Activated CD8-positive, alpha-beta memory T cell treated with anti-CD3 and anti-CD28 coated beads, Interleukin-2, amount 10 ng/mL, durations not matched to agents 7 days and 5 days (primary cell): ENCODE measurements at regions not wholly inside any gene's neighbourhood (a gene's known extent, or its start where the extent isn't known, plus 50 kb on each side); places are given as distances from the start of the nearest gene placed in this dataset.
"Not testable (repeated sequence)": the region's sequence is repeated elsewhere in the genome, so short reads cannot be mapped to it uniquely, and the experiment has no call there.

ENCODE experiments used
- ATAC-seq: fragments of 150-1000 bp; cut with Tn5 transposase; one replicate; pipeline ENCODE4 v1.10.0; 2021; ENCODE audit warnings: moderate library complexity
- CTCF ChIA-PET: fragments of 350-600 bp; sonication (Branson Sonifier 250); formaldehyde crosslinking; loops from one replicate; lab custom pipeline; 2021; ENCODE audit warnings: antibody characterized with exemption; lab: Charles Lee
- DNase-seq: peaks from one replicate; pipeline ENCODE4 v3.0.0-alpha.2; 2020
- H3K27ac Mint-ChIP-seq: one replicate; pipeline ENCODE4 v1.8.0; 2021; ENCODE audit warnings: mild to moderate bottlenecking, mixed read lengths
- H3K27me3 Mint-ChIP-seq: one replicate; pipeline ENCODE4 v1.8.0; 2021; ENCODE audit warnings: mixed read lengths
- H3K36me3 Mint-ChIP-seq: one replicate; pipeline ENCODE4 v1.8.0; 2021; ENCODE audit warnings: mild to moderate bottlenecking, mixed read lengths
- H3K4me1 Mint-ChIP-seq: one replicate; pipeline ENCODE4 v1.8.0; 2021; ENCODE audit warnings: mixed read lengths
- H3K4me3 Mint-ChIP-seq: one replicate; pipeline ENCODE4 v1.8.0; 2021; ENCODE audit warnings: mild to moderate bottlenecking, moderate library complexity, mixed read lengths
- H3K9me3 Mint-ChIP-seq: one replicate; pipeline ENCODE4 v1.8.0; 2022; ENCODE audit warnings: low read depth, mixed read lengths

- no peaks in the 10 kb centered on the region for H3K27me3 Mint-ChIP-seq
- peaks cover 8% of the 10 kb centered on the region for H3K9me3 Mint-ChIP-seq
- no peak overlapping the region for H3K4me3 Mint-ChIP-seq
- no peak overlapping the region for H3K27ac Mint-ChIP-seq
- no peaks in the 10 kb centered on the region for H3K36me3 Mint-ChIP-seq
- CTCF ChIA-PET, result no interaction called here
- DNase-seq, result no peak
- no peak for ATAC-seq
- H3K4me1 Mint-ChIP-seq, result no peaks in the 10 kb centered on the region
These were observed 389.2 kb upstream of the TENM3 start for GRCh38 chr4:181853881-181854511.

GRCh38 chr4:181855307-181855706 lies 387.9 kb upstream of the TENM3 start:
- H3K4me3 Mint-ChIP-seq, result no peak overlapping the region
- H3K9me3 Mint-ChIP-seq, result peaks cover 8% of the 10 kb centered on the region
- ATAC-seq, result no peak
- CTCF ChIA-PET, result no interaction called here
- no peaks in the 10 kb centered on the region for H3K27me3 Mint-ChIP-seq
- H3K27ac Mint-ChIP-seq, result no peak overlapping the region
- no peaks in the 10 kb centered on the region for H3K36me3 Mint-ChIP-seq
- DNase-seq, result no peak
- H3K4me1 Mint-ChIP-seq, result no peaks in the 10 kb centered on the region

DNA sequence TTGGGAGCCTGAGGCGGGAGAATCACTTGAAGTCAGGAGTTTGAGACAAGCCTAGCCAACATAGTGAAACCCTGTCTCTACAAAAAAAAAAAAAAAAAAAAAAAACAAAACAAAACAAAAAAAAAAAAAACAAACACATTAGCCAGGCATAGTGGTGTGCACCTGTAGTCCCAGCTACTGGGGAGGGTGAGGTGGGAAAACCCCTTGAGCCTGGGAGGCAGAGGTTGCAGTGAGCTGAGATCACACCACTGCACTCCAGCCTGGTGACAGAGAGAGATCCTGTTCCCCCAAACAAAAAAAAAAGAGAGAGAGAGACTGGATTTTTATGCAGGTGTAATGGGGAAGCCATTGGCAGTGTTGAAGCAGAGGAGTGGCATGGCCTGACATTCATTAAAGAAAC lies 385.7 kb upstream of the TENM3 start:
- H3K9me3 Mint-ChIP-seq, H3K27ac Mint-ChIP-seq, CTCF ChIA-PET, H3K4me3 Mint-ChIP-seq, ATAC-seq, H3K4me1 Mint-ChIP-seq, DNase-seq, H3K36me3 Mint-ChIP-seq, H3K27me3 Mint-ChIP-seq: not testable (repeated sequence)

DNA sequence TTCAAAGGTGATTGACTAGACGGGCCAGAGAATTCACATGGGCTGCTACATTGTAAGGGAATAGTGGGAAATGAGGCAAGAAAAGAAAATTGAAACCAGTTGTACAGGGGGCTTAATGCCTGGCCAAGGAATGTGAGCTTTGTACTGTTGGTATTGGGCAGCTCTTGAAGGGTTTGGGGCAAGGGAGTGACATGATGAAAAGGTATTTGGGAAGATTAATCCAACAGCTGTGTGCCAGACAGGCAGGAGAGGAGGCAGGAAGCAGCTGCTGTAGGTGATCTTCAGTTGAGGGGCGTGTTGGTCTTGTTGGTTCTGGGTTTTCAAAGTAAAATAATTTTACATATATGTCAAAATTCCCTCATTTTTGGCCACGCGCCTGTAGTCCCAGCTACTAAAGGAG lies 384.5 kb upstream of the TENM3 start:
- H3K4me3 Mint-ChIP-seq, result no peak overlapping the region
- CTCF ChIA-PET, result no interaction called here
- DNase-seq (no peak), ATAC-seq (no peak)
- H3K27me3 Mint-ChIP-seq, result no peaks in the 10 kb centered on the region
- peaks cover 4% of the 10 kb centered on the region for H3K9me3 Mint-ChIP-seq
- no peaks in the 10 kb centered on the region for H3K36me3 Mint-ChIP-seq
- no peak overlapping the region for H3K27ac Mint-ChIP-seq
- no peaks in the 10 kb centered on the region for H3K4me1 Mint-ChIP-seq

- DNase-seq (no peak), ATAC-seq (no peak)
- Mint-ChIP-seq H3K4me3 (no peak overlapping the region), H3K4me1 (no peaks in the 10 kb centered on the region), H3K27ac (no peak overlapping the region), H3K9me3 (peaks cover 8% of the 10 kb centered on the region), H3K27me3 (no peaks in the 10 kb centered on the region), H3K36me3 (no peaks in the 10 kb centered on the region)
- CTCF ChIA-PET, result no interaction called here
These were observed 383.8 kb upstream of the TENM3 start for GRCh38 chr4:181859439-181859838.

GRCh38 chr4:181860157-181860556 lies 383.0 kb upstream of the TENM3 start:
- no peak overlapping the region for H3K27ac Mint-ChIP-seq
- no peaks in the 10 kb centered on the region for H3K36me3 Mint-ChIP-seq
- DNase-seq (no peak), ATAC-seq (no peak)
- H3K4me3 Mint-ChIP-seq, result no peak overlapping the region
- H3K27me3 Mint-ChIP-seq, result no peaks in the 10 kb centered on the region
- H3K4me1 Mint-ChIP-seq, result no peaks in the 10 kb centered on the region
- peaks cover 9% of the 10 kb centered on the region for H3K9me3 Mint-ChIP-seq
- CTCF ChIA-PET, result no interaction called here

DNA sequence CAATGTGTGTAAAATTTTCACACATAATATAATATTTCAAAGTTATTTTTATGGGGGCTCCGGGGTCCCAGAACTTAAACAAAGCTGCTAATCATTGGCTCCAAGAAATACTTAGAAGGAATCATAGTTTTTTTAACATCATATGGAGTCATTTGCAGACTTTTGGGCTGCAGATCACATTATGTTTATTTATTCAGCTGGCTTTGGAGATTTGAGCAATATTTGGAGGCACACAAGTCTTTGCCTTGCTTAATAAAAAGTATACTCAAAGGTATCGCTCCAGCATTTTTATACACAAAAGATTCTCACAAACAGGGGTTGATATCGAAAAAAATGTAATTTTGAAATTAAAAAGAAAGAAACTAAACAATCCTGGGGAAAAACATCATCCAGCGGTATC lies 382.5 kb upstream of the TENM3 start:
- H3K27me3 Mint-ChIP-seq, result no peaks in the 10 kb centered on the region
- CTCF ChIA-PET, result no interaction called here
- ATAC-seq, result no peak

DNA sequence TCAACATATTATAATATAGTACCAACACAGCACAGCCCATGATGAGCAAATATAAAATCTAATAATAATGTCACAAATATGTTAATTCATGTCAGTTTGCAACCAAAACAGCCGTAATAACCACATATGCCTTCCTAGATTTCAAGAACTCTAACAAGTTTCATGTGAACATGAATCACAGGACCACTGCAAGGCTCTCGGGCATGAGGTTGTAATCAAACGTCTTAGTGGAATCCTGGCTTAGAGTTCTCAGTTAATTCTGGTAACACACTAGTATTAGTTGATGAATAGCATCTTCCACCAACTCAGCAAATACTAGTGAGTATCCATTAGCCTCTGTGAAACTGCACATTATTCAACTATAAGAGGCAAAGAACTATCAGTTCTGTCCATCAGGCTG lies 379.3 kb upstream of the TENM3 start:
- Mint-ChIP-seq H3K4me1 (no peaks in the 10 kb centered on the region), H3K27me3 (no peaks in the 10 kb centered on the region), H3K36me3 (no peaks in the 10 kb centered on the region), H3K4me3 (no peak overlapping the region), H3K9me3 (peaks cover 4% of the 10 kb centered on the region), H3K27ac (no peak overlapping the region)
- ATAC-seq, result no peak
- CTCF ChIA-PET, result no interaction called here
- DNase-seq, result no peak

More for the DNA sequence above, 382.5 kb upstream of the TENM3 start:
- H3K9me3 Mint-ChIP-seq, result peaks cover 9% of the 10 kb centered on the region
- no peaks in the 10 kb centered on the region for H3K36me3 Mint-ChIP-seq
- no peak overlapping the region for H3K4me3 Mint-ChIP-seq
- no peaks in the 10 kb centered on the region for H3K4me1 Mint-ChIP-seq
- H3K27ac Mint-ChIP-seq, result no peak overlapping the region
- DNase-seq, result no peak

DNA sequence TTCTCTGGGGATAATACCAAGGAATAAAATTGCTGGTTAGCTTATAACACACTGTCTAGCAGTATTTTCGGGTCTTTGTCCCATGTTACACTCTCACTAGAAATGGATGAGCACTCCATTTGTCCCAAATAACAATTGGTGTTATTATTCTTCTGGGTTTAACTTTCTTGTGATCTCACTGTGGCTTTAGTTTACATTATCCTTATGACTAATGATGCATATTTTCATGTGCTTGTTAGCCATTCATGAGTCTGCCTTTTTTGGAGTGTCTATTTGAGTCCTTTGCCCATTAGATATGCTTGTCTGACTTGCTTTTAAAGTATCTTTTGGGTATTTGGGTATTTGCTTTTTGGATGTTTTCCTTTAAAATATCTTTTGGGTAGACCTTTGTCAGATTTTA lies 372.9 kb upstream of the TENM3 start:
- ATAC-seq (no peak), DNase-seq (no peak)
- no peaks in the 10 kb centered on the region for H3K36me3 Mint-ChIP-seq
- CTCF ChIA-PET, result no interaction called here
- no peak overlapping the region for H3K4me3 Mint-ChIP-seq
- no peaks in the 10 kb centered on the region for H3K27me3 Mint-ChIP-seq
- H3K9me3 Mint-ChIP-seq, result peaks cover 2% of the 10 kb centered on the region
- no peak overlapping the region for H3K27ac Mint-ChIP-seq
- H3K4me1 Mint-ChIP-seq, result no peaks in the 10 kb centered on the region

GRCh38 chr4:181874602-181875001 lies 368.6 kb upstream of the TENM3 start:
- peaks cover 2% of the 10 kb centered on the region for H3K9me3 Mint-ChIP-seq
- no peaks in the 10 kb centered on the region for H3K27me3 Mint-ChIP-seq
- no peak overlapping the region for H3K4me3 Mint-ChIP-seq
- no peak overlapping the region for H3K27ac Mint-ChIP-seq
- no peaks in the 10 kb centered on the region for H3K4me1 Mint-ChIP-seq
- no peak for ATAC-seq
- CTCF ChIA-PET, result no interaction called here
- no peak for DNase-seq
- no peaks in the 10 kb centered on the region for H3K36me3 Mint-ChIP-seq

DNA sequence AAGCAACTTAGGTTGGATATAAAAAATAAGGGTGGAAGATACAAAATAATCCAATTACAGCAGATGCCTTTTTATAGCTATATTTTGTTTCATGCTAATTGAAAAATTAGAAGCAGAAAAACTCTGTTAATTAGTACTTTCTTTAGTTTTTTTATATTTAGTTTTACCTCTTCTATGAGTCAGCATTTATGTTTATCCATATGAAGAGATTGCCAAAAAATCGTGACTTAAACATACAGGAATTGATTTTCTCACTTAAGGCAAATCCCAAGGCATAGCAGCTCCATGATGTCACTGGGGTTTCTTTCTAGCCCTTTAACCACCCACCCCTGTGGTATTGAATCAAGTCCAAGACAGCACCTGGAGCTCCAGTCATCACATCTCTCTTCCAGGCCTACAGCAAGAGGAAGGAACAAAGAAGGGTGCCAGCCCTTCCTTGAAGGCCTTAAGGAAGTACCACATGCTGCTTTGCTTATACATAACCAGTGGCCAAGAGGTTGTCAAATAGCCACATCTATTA lies 365.8 kb upstream of the TENM3 start:
- H3K9me3 Mint-ChIP-seq, result no peaks in the 10 kb centered on the region
- ATAC-seq, result no peak
- H3K27ac Mint-ChIP-seq, result no peak overlapping the region
- no peak overlapping the region for H3K4me3 Mint-ChIP-seq
- H3K4me1 Mint-ChIP-seq, result no peaks in the 10 kb centered on the region
- no peaks in the 10 kb centered on the region for H3K36me3 Mint-ChIP-seq
- CTCF ChIA-PET, result no interaction called here
- no peak for DNase-seq
- H3K27me3 Mint-ChIP-seq, result no peaks in the 10 kb centered on the region

DNA sequence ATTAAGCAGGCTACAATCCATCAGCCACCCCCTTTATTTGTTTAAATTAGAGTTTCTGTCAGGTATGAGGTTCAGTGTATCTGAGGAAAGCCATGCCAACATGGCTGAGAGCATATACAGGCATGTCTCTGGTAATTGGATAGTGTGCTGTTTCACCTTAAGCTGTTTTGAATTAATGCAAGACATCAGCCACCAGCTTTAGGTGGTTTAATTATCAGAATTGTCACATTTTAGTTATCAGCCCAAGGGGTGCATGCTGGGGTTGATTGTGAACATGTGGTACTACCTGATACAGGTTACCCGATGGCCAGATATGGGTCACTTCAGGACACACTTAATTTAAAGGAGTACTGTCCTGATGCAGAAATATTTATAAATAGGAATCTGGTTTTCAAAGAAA lies 353.2 kb upstream of the TENM3 start:
- Mint-ChIP-seq H3K4me3 (no peak overlapping the region), H3K4me1 (no peaks in the 10 kb centered on the region), H3K9me3 (peaks cover 7% of the 10 kb centered on the region), H3K27ac (no peak overlapping the region), H3K36me3 (no peaks in the 10 kb centered on the region), H3K27me3 (no peaks in the 10 kb centered on the region)
- no peak for ATAC-seq
- DNase-seq, result no peak
- CTCF ChIA-PET, result no interaction called here

DNA sequence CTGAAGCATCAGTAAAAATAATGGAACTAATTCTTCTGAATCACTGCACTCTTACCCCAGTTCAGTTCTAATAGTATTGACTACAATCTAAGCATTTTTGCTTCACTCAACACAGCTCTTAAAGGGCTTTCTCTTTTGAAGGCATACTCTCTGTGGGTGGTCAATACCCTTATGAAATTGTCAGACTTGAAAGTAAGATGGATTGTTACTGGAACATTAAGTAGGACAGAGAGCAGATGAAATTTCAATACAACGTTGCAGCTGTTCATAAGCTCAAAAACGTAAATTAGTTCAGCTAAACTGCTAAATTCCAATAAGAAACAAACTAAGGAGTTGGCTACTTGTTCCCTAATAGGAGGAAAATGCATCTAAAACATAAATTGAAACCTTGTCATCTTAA lies 352.3 kb upstream of the TENM3 start:
- no peaks in the 10 kb centered on the region for H3K4me1 Mint-ChIP-seq
- H3K9me3 Mint-ChIP-seq, result peaks cover 10% of the 10 kb centered on the region
- no peaks in the 10 kb centered on the region for H3K27me3 Mint-ChIP-seq
- ATAC-seq (no peak), DNase-seq (no peak)
- no peaks in the 10 kb centered on the region for H3K36me3 Mint-ChIP-seq
- H3K27ac Mint-ChIP-seq, result no peak overlapping the region
- no peak overlapping the region for H3K4me3 Mint-ChIP-seq
- CTCF ChIA-PET, result no interaction called here

- DNase-seq (no peak), ATAC-seq (no peak)
- Mint-ChIP-seq H3K4me3 (no peak overlapping the region), H3K27me3 (no peaks in the 10 kb centered on the region), H3K4me1 (no peaks in the 10 kb centered on the region), H3K27ac (no peak overlapping the region), H3K36me3 (no peaks in the 10 kb centered on the region), H3K9me3 (peaks cover 5% of the 10 kb centered on the region)
- CTCF ChIA-PET, result no interaction called here
These were observed 346.6 kb upstream of the TENM3 start for GRCh38 chr4:181896614-181897013.

GRCh38 chr4:181897935-181898334 lies 345.3 kb upstream of the TENM3 start:
- Mint-ChIP-seq H3K4me1 (no peaks in the 10 kb centered on the region), H3K4me3 (no peak overlapping the region), H3K9me3 (peaks cover 5% of the 10 kb centered on the region), H3K27me3 (no peaks in the 10 kb centered on the region), H3K27ac (no peak overlapping the region), H3K36me3 (no peaks in the 10 kb centered on the region)
- no peak for ATAC-seq
- DNase-seq, result no peak
- CTCF ChIA-PET, result no interaction called here
